ENCODE measurements at regions not wholly inside any gene's neighbourhood (a gene's known extent, or its start where the extent isn't known, plus 50 kb on each side); places are given as distances from the start of the nearest gene placed in this dataset.

- no peak for DNase-seq
Observed at GRCh38 chr12:125936502-125936901, 871.3 kb downstream of the AACS start.

DNA sequence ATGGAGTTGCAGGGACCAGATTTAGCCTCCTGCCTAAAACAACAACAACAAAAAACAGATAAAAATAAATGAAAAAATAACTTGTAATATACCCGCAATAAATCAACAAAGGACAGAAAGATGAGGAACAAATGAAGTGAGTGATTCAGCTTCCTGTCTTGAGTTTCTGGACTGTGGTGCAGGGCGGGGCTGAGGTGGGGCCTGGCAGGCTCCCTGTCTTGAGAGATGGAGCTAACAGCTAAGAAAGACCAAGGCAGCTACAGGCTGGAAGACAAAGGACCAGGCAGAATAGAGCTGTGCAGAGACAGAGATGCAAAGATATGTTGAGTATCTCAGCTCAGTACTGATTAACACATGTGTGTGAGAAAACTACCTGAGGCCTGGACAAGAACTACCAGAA is 879.2 kb downstream of the AACS start:
- no peak for DNase-seq

GRCh38 chr12:125949471-125949870 is 884.2 kb downstream of the AACS start:
- no peak for DNase-seq

DNA sequence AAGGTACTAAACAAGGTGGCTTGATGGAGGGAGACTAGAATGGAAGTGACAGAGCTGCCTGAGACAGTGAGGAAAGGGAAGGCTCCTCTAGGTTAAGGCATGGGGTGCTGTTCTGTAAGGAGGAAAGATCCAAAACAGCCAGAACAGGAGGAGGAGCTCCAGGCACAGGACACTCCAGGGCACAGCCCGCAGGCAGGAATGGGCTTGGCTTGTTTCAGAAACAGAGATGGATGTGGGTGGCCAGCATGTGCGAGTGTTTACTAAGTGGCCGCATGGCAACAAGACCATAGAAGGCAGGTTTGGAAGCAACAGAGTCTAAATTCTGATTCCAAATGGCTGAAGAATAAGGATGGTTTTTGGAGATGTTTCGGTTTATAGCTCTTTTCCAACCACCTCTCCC is 889.1 kb downstream of the AACS start:
- no peak for DNase-seq

GRCh38 chr12:125956186-125956585 is 891.0 kb downstream of the AACS start:
- DNase-seq, result no peak

GRCh38 chr12:125966641-125967040 is 901.4 kb downstream of the AACS start:
- DNase-seq, result no peak

DNA sequence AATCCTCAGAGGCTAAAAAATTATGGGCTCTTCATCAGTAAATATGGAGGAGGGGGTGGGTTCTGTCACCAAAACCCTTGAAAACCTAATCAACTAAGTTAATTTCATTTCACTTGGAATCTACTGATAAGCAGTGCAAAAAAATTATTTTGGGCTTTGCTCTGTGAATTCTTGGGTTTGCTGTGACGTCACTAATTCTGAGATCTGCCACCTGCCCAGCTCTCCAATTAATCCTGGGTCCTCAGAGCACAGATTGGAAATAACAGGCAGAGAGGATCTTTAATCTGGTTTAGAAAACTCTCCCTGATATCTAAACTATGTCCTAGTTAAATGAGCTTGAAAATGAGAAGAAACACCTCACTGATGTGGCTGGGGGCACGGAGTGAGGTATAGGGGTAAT is 903.2 kb downstream of the AACS start:
- DNase-seq, result no peak

DNA sequence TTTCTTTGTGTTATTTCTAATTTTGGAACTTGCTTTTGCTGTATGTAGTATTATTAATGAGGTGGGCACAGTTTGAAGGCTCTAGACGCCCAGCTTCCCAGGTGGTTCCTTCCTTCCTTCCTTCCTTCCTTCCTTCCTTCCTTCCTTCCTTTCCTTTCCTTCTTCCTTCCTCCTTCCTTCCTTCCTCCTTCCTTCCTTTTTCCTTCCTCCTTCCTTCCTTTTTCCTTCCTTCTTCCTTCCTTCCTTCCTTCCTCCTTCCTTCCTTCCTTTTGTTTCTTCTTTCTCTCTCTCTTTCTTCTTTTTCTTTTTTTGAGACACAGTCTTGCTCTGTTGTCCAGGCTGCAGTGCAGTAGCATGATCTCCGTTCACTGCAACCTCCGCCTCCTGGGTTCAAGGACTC is 906.7 kb downstream of the AACS start:
- DNase-seq, result no peak

- DNase-seq, result no peak
Observed at GRCh38 chr12:125978286-125978685, 913.1 kb downstream of the AACS start.

GRCh38 chr12:125981610-125982253 is 916.5 kb downstream of the AACS start:
- no peak for DNase-seq

- DNase-seq, result no peak
Observed at GRCh38 chr12:125983094-125983783, 918.0 kb downstream of the AACS start.

DNA sequence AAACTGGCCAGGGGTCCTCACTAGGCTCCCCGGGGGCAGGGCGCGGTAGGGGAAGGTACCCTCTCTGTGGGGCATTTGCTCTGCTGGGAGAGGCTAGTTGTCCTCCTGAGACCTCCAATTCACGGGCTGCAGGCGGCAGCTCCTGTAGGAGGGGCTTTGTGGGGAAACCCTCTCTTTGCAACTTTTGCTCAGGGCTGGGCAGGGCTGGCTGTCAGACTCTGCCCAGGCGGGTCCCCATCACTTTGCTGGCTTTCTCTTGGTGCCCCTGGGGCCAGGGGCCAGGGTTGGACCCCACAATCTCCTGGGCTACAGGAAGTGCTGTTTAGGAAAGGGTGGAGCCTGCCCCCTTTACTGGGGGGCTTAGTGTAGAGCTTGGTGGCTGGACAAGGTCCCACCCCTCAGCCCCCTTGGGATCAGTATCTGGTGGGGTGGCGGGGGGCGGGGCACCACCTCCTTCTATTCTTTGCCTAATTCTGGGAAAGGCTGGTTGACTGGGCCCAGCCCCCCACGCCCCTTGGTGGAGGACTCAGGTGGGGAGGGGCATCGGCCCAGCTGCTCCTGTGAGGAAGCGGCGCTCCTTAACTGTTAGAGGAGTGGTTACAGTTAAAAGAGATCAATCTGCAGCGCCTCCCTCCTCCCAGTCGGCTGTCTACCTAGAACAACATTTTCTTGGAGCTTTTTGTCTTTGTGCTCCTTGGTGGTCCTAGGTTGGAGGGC is 918.7 kb downstream of the AACS start:
- DNase-seq, result no peak

DNA sequence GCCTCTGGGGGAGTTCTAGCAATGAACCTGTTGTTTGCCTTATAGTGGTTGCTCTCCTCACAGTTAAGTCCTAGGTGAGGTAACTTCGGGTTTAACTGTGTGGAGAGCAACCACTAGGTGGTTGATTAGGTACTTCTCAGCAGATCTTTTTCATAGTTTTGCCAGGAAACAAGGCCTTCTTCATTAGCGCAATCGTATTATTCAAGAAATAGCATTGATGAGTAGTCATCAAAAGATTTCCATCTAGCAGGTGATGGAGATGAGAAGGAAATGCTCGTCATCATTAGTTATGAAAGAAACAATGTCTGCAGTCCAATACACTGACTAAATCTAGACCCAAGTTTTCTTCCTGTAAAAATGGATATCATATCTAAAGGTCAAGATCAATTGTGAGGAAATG is 923.3 kb downstream of the AACS start:
- no peak for DNase-seq

DNA sequence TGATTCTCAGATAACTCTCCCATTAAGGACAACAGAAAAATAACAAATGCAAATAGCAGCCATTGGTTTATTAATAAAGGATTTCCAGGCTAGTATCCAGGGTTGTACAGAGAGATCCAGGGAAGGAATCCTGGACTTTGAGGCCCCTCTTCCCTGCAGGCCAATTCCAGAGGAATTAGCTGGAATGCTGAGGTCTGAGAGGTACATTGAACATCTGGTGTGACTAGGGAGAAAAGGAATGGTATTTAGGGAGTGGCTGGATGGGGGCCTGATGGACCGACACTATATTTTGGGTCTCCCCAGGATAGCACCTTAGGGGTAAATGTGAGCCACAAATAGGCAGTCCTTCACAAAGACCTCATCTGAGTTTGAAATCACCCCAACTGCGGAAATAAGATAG is 924.5 kb downstream of the AACS start:
- DNase-seq, result no peak

- DNase-seq, result no peak
Observed at GRCh38 chr12:125996443-125996842, 931.2 kb downstream of the AACS start.

- no peak for DNase-seq
Observed at GRCh38 chr12:125999628-126000027, 934.4 kb downstream of the AACS start.

DNA sequence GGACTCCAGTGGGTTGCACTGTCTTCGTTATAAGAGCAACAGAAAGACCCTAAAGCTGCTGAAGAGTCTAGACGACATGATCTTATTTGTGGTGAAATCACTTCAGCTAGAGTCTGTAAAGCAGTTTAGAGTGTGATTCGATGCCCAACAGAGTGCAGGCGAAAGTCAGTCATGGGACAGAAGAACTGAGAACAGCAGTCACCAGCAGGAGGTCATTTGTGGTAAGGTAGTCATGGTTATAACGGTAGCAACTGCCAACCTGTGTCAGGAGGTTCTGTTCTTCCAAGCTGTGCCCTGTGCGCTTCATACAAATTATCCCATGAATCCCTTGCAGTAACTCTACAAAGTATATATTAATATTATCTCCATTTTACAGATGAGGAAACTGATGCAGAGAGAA is 954.1 kb downstream of the AACS start:
- no peak for DNase-seq

DNA sequence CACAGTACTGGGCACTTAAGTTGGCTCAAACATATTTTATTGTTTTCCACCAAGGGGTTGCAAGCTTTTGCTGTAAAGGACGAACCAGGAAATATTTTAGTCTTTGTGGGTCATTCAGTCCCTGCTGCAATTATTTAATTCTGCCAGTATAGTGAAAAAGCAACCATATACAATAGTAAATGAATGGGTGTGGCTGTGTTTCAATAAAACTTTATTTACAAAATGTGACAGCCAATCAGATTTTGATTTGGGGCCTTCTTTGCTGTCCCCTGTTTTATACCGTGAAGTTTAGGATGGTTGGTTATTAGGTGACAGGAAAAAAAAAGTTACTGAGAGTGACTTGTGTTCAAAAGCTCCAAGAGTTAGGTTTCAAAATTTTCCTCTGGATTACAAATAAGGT is 956.4 kb downstream of the AACS start:
- no peak for DNase-seq

GRCh38 chr12:126027825-126028224 is 962.6 kb downstream of the AACS start:
- no peak for DNase-seq

DNA sequence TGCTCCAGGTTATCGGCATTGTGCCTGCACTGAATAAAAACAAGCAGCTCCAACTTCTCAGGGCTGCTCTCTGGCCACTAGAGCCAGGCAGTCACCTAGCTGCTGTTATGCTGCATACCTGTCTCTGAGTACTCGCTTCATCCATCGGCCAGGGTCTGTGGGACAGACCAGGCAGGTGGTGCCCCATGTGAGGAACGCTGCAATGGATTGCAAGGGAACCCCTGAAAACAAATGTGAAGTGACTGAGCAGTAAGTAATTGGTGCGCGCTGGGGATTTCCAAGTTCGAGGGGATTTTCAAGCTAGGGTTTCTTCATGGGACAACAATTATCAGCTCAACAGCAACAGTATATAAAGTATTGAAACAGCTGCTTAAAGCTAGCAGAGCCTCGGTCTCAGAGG is 965.3 kb downstream of the AACS start:
- DNase-seq, result no peak

DNA sequence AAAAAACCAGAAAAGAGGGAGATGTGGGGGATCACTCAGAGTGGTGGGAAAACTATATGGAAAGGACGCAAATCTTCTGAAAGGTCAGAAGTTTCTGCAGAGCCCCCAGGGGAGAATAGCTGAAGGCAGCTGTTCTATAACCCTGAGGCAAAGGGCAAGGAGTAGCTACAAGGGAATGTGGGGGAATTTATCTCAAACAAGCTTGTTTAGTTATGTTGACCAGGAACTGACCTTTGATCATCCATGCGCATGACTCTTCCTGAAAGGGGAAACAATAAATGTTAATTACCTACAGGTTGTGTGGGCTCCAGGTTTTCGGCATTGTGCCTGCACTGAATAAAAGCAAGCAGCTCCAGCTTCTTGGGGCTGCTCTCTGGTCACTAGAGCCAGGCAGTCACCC is 968.5 kb downstream of the AACS start:
- no peak for DNase-seq

DNA sequence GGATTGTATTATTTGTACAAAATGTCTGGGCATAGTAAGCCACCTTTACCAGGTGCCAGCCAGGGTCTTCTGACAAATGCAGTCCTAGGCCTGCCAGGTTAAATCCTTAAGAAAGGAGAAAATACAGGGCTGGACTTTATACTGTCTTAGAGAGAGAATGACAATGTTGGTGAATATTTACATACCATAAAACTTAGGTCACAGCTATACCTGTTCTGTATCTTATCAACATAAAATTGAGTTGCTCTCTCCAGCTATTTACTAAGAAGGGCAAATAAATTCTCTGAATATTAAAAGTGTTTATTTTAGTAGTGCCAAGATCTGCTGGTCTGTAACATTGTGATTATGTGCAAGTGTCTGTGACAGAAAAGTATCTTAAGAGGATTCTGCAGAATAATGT is 971.1 kb downstream of the AACS start:
- DNase-seq, result no peak

- no peak for DNase-seq
Observed at GRCh38 chr12:126038434-126038833, 973.2 kb downstream of the AACS start.

DNA sequence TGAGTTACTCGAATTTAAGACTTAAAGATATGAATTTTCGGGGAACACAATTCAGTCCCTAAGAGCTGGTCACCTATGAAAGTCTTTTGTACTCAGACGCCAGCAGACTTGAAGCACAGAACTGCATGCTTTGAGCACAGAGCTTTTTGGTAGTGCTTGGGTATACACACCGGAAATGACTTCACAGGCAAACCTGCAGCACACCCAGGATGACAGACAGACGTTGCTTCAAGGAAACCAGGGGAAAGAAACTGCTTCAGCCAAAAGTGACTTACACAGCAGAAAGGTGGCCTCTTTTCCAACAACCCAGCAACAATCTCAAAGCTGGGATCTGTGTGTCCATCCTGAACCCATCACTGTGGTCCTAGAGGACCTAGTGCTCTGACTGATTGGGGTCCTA is 975.1 kb downstream of the AACS start:
- DNase-seq, result no peak

Data from amniotic stem cell (primary cell).